Left renal pelvis (tissue), 4 donors: ENCODE measurements at regions not wholly inside any gene's neighbourhood (a gene's known extent, or its start where the extent isn't known, plus 50 kb on each side); places are given as distances from the start of the nearest gene placed in this dataset.

Experiments used
- DNase-seq, 4 donors: peaks; one replicate each; pipeline ENCODE4 v3.0.0-alpha.2; 2013; ENCODE audit warnings: low read depth in 4 of 4, low spot score in 3 of 4

GRCh38 chr4:41487868-41488440, 50.0 kb upstream of the LIMCH1 start:
- DNase-seq = no peak
